GM18868 (cell line): ENCODE measurements at regions not wholly inside any gene's neighbourhood (a gene's known extent, or its start where the extent isn't known, plus 50 kb on each side); places are given as distances from the start of the nearest gene placed in this dataset.

Experiments used
- ATAC-seq: cut with Tn5 transposase; IDR thresholded peaks from one replicate; pipeline ENCODE4 v1.9.1; 2021; ENCODE audit warnings: mild to moderate bottlenecking, moderate library complexity; ENCODE audit not compliant: unreplicated experiment

- ATAC-seq, result no peak
Observed at GRCh38 chr21:26784974-26785373, 60.2 kb downstream of the ADAMTS1 start.

DNA sequence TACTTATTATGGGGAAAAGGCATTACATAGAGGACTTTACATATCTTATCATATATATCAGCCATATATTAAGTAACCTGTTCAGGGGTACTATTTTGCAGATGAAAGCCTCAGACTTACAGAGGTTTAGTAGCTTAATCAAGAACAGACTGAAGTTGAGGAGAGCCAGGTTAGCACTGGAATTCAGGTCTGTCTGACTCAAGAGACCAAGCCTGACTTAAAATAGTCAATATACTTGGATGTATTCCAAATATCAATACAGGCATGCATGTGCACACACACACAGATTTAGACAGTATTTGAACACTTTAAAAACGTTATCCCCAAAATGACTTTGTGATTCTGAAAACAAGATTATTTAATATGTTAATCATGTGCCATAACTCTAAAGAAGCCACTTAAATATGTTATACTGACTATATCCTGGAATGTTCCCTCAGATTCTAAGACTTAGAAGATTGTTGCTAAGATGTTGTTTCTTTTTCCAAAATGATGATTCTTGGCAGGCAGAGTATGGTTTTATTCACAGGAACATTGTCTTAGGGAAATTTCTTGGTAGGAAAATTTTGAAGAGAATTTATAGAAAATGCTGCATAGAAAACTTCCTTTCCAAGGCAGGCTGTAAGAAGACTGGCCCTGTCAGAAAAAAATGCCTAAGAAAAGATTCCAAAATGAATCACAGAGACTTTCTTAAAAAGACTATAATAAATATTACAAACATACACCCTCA, 61.6 kb downstream of the ADAMTS1 start:
- no peak for ATAC-seq

GRCh38 chr21:26782747-26783146, 62.5 kb downstream of the ADAMTS1 start:
- ATAC-seq, result no peak

GRCh38 chr21:26782331-26782730, 62.9 kb downstream of the ADAMTS1 start:
- no peak for ATAC-seq

GRCh38 chr21:26781331-26781730, 63.9 kb downstream of the ADAMTS1 start:
- ATAC-seq, result no peak

DNA sequence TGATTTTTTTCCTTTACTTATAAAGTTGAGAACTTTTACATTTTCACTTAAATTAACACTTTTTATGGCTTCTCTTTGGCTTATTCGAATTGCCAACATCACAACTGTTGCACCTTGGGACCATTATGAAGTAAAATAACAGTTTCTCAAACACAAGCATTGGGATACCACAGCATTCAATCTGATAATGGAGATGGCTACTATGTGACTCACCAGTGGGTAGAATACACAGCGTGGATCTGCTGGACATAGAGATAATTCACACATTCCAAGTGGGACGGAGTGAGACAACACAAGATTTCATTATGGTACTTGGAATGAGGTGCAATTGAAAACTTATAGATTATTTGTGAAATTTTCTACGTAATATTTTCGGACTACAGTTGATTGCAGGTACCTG, 68.0 kb downstream of the ADAMTS1 start:
- ATAC-seq, result no peak

DNA sequence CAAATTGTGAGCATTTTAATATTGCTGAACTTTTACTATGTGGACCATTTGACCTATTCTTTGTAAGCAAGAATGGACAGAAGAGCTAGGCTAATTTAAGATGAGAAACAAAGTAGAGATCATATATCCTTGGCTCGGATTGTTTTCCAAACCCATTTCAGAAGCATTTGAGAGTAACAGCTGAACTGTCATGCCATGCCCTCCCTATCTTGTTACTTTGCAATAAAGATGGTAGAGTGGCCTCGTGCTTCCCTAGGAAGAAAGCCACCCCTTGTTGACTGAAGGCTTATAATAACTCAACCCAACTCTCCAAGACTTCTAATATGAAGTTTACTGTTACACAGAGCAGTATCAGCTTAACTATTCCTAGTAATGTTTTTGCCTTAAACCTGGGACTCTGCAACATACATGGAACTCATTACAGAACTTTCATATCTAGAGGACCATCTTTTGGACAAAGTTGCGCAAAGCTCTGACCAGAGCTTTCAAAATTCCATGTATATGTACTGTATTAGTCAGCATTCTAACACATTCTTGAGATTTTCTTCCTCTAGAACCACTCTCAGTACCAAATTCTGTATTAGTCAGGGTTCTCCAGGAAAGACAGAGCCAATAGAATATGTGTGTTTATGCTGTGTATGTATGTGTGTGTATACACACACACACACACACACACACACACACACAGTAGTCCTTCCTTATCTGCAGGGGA, 68.7 kb downstream of the ADAMTS1 start:
- no peak for ATAC-seq

- no peak for ATAC-seq
Observed at GRCh38 chr21:26773058-26773457, 72.2 kb downstream of the ADAMTS1 start.

DNA sequence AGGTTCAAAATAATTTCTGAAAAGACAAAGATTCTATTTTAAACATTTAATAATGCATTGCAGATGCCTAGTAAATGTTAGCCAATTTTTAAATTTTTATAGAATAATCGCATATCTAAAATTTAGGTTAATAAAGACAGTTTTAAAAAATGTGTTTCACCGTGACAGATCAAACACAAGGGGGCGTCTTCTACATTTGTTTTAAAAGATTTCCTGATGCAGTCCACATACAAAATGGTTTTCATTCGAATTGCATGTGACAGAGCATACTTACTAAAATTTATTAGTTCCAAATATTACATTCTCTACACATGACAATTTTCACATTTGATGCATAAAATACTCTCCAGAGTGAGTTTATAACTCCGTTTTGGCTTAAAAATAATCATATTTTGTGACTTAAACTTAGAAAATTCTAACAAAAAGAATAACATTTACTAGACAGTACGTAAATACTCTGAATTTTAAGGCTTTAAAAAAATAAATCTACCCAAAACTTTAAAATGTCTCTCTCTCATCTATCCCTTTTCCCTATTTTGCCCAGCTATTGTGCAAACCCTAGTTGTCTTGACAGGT, 75.5 kb downstream of the ADAMTS1 start:
- no peak for ATAC-seq

DNA sequence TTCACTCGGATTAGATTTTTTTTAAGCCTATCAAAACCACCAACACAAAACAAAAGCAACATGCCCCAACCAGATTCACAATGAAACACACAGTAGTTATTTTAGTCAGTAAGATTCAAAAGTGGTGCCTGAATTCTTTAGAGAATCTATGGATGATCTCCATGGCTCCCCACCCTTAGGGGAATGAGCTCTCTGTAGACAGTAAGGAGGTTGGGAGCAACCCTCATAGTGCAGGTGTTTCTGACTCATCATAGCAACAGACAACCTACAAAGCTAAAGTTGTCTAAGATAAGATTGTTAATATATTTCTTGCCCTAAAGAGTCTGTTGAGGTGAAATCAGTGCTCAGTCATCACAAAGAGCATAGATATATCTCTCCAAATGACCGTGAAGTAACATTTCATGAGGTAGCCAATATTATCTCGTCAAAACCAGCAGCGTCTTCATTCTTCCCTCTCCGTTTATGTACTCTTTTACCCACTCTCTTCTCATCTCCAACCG, 78.3 kb downstream of the ADAMTS1 start:
- ATAC-seq, result no peak

GRCh38 chr21:26761174-26761915, 83.9 kb downstream of the ADAMTS1 start:
- ATAC-seq, result no peak

DNA sequence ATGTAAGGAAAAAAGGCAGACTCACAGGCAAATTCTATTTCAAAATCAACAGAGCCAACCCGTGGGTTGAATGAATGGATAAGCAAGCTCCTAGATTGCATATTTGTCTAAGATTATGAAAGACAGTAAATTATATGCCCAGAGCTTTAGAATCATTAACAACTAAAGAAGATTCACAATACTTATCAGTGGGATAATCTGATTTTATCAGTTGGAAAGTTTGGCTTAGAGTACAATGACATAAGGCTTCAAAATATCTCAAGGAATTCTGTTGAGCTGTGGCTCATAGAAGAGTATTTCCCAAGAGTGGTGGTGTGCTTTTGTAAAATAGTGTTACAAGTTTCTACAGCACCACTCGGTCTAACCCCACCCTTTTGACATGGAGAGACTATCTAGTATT, 85.5 kb downstream of the ADAMTS1 start:
- ATAC-seq, result no peak

- no peak for ATAC-seq
Observed at GRCh38 chr21:26758083-26758880, 86.9 kb downstream of the ADAMTS1 start.

DNA sequence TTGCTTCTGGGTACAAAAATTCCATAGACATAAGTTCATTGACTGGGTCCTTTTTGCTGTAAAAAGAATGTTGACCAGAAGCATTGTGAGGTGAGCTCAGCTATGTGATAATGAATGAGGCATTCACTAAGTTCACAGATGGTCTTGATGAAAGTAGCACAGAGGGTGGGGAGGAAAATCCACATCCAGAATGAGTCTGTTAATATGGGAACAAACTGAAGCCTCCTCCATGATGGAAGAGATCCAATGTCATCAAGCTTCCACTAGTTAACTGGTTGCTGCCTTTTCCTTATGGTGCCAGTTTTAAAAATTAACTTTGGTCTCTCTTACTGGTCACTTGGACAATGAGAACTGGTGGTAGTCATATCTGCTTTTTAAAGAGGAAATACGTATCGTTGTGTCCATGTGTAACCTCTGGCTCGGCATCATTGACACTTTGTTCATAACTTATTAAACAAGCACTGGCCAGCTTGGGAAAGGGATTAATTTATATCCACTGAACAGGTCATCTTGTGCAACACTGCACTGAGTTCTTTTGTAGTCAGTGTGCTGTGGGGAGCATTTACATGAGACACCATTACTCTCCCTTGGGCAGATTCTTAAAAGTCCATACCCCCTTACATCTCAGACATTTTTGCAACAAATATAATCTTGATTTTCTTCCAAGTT, 88.6 kb downstream of the ADAMTS1 start:
- ATAC-seq, result no peak

GRCh38 chr21:26754853-26755252, 90.4 kb downstream of the ADAMTS1 start:
- no peak for ATAC-seq

GRCh38 chr21:26753822-26754221, 91.4 kb downstream of the ADAMTS1 start:
- no peak for ATAC-seq

- ATAC-seq, result no peak
Observed at GRCh38 chr21:26752849-26753248, 92.4 kb downstream of the ADAMTS1 start.

DNA sequence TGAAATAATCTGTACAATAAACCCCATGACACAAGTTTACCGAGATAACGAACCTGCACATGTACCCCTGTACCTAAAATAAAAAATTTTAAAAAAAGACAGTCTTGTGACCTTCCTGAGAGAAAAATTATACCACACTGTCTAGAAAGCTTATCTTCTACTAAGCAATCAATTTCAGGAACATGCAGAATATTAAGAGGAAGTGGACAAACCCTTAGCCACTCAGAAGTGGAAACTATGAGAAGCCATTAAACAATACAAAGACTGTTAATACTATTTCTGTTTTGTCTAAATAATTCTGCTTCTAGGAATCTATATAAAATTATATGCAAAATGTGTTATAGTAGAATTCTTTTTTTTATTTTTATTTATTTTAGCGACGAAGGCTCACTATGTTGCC, 93.9 kb downstream of the ADAMTS1 start:
- ATAC-seq, result no peak

GRCh38 chr21:26748066-26748465, 97.1 kb downstream of the ADAMTS1 start:
- no peak for ATAC-seq

DNA sequence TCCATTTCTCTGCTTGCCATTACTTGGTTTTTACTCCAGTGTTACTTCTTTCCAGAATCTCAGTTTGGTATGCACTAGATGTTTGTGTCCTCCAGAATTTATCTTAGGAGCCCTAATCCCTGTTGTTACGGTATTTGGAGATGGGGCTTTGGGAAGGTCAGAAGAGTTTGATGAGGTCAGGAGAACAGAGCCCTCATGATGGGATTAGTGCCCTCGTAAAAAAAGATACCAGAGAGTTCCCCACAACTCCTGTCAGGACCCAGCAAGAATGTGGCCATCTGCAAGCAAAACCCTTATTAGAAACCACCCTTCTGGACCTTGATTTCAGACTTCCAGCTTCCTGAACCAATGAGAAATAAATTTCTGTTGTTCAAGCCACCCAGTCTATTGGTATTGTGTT, 98.0 kb downstream of the ADAMTS1 start:
- ATAC-seq, result no peak
